Right lobe of liver (tissue), 6 donors: ENCODE measurements at regions not wholly inside any gene's neighbourhood (a gene's known extent, or its start where the extent isn't known, plus 50 kb on each side); places are given as distances from the start of the nearest gene placed in this dataset.

Source experiments
- ATAC-seq, 4 donors: fragments of 200-7000 bp; cut with Tn5 transposase; one replicate each; pipeline ENCODE4 v1.9.1; 2020; ENCODE audit warnings: mild to moderate bottlenecking in 4 of 4, moderate library complexity in 4 of 4
- DNase-seq, 3 donors: peaks; one replicate each; pipeline ENCODE4 v3.0.0-alpha.2; 2020
- H3K27ac ChIP-seq, 3 donors: fragments of 200-600 bp; one replicate each; pipeline ENCODE4 v1.8.0; 2022
- H3K27me3 ChIP-seq, 2 donors: fragments of 200-600 bp; one replicate each; pipeline ENCODE4 v1.8.0; 2022
- H3K36me3 ChIP-seq, 4 donors: fragments of 200-600 bp; sonication (generic) in 1 of 4; one replicate each; pipeline versions ENCODE4 v1.5.1 to v1.8.0; 2017 to 2022; ENCODE audit warnings: control low read depth in 1 of 4
- H3K4me1 ChIP-seq, 4 donors: fragments of 200-600 bp; sonication (generic) in 1 of 4; one replicate each; pipeline versions ENCODE4 v1.5.1 to v1.8.0; 2017 to 2022; ENCODE audit warnings: control low read depth in 1 of 4
- H3K4me3 ChIP-seq, 3 donors: fragments of 200-600 bp; one replicate each; pipeline ENCODE4 v1.8.0; 2022
- H3K9me3 ChIP-seq, 4 donors: fragments of 200-600 bp; sonication (generic) in 1 of 4; one replicate each; pipeline versions ENCODE4 v1.5.1 to v1.8.0; 2017 to 2022; ENCODE audit warnings: control low read depth in 1 of 4
- CTCF ChIP-seq, 4 donors: fragments of 200-600 bp in 3 of 4; fragments of 450-650 bp in 1 of 4; IDR thresholded peaks; one replicate each; pipeline versions ENCODE4 v1.5.1 to v1.8.0; 2016 to 2022; ENCODE audit warnings: antibody characterized with exemption in 4 of 4, mild to moderate bottlenecking in 2 of 4
- POLR2A ChIP-seq: fragments of 450-650 bp; IDR thresholded peaks from one replicate; pipeline ENCODE4 v1.6.1; 2017; ENCODE audit warnings: antibody characterized with exemption, mild to moderate bottlenecking
- WGBS: methylation state at CpG from one replicate; pipeline ENCODE4 v1.1.6; 2018; ENCODE audit warnings: low coverage, low lambda C conversion rate; ENCODE audit not compliant: insufficient coverage; ENCODE audit errors: missing lambda C conversion rate; 5-methylcytosine and 5-hydroxymethylcytosine counted together
- intact Hi-C, 2 donors: fragments of 100-400 bp; cut with DNase I; formaldehyde crosslinking; loops; one replicate each; pipeline versions ENCODE4 v1.11.2 to v1.14.1; 2022
- donor health status: DM: no; HTN: yes; CAD: no.
- donor health status: DM: no; HTN: no; CAD: no.
- donor health status: DM: no; HTN: no; CAD: no.
- donor health status: DM: no; HTN: yes; CAD: no.
- donor health status: DM: no; HTN: yes; CAD: no.

GRCh38 chr5:58090704-58091103 lies 369.2 kb downstream of the PLK2 start:
- no peaks in the 10 kb centered on the region for H3K27me3 ChIP-seq
- H3K27ac ChIP-seq = no peak overlapping the region
- H3K4me3 ChIP-seq = no peak overlapping the region
- WGBS = 78% methylated on average over 3 of the region's 4 CpGs
- intact Hi-C loops = no loop called here
- no peaks in the 10 kb centered on the region for H3K36me3 ChIP-seq
- no peak for DNase-seq
- H3K4me1 ChIP-seq = no peaks in the 10 kb centered on the region
- H3K9me3 ChIP-seq = no peaks in the 10 kb centered on the region
- TF ChIP-seq POLR2A (no peak), CTCF (IDR thresholded peaks at IDR 0.05) (no peak)
- ATAC-seq = no peak

GRCh38 chr5:58088941-58089340 lies 370.9 kb downstream of the PLK2 start:
- Histone ChIP-seq H3K4me3 (no peak overlapping the region), H3K27ac (no peak overlapping the region), H3K36me3 (no peaks in the 10 kb centered on the region), H3K27me3 (no peaks in the 10 kb centered on the region), H3K9me3 (no peaks in the 10 kb centered on the region), H3K4me1 (no peaks in the 10 kb centered on the region)
- DNase-seq = no peak
- intact Hi-C loops = no loop called here
- 58% methylated on average over 5 of the region's 5 CpGs for WGBS
- peak in 1 of 4 donors; percentile 10 for ATAC-seq
- TF ChIP-seq POLR2A = no peak
- TF ChIP-seq CTCF (IDR thresholded peaks at IDR 0.05) = no peak

- Histone ChIP-seq H3K9me3 (no peaks in the 10 kb centered on the region), H3K4me3 (no peak overlapping the region), H3K36me3 (no peaks in the 10 kb centered on the region), H3K27ac (no peak overlapping the region), H3K27me3 (no peaks in the 10 kb centered on the region), H3K4me1 (no peaks in the 10 kb centered on the region)
- ATAC-seq = no peak
- WGBS = 78% methylated on average over 2 of the region's 2 CpGs
- TF ChIP-seq POLR2A = no peak
- no peak for DNase-seq
- intact Hi-C loops = no loop called here
Measured at GRCh38 chr5:58087905-58088304, 372.0 kb downstream of the PLK2 start.

- Histone ChIP-seq H3K4me3 (no peak overlapping the region), H3K9me3 (no peaks in the 10 kb centered on the region), H3K27me3 (no peaks in the 10 kb centered on the region), H3K27ac (no peak overlapping the region), H3K36me3 (no peaks in the 10 kb centered on the region), H3K4me1 (no peaks in the 10 kb centered on the region)
- DNase-seq = no peak
- intact Hi-C loops = no loop called here
- 15% methylated on average over 1 of the region's 1 CpG for WGBS
- ATAC-seq = no peak
- TF ChIP-seq CTCF (IDR thresholded peaks at IDR 0.05) = no peak
- TF ChIP-seq POLR2A = no peak
Measured at GRCh38 chr5:58087123-58087522, 372.8 kb downstream of the PLK2 start.

GRCh38 chr5:58085800-58086199 lies 374.1 kb downstream of the PLK2 start:
- Histone ChIP-seq H3K27me3 (no peaks in the 10 kb centered on the region), H3K27ac (no peak overlapping the region), H3K4me1 (no peaks in the 10 kb centered on the region), H3K9me3 (no peaks in the 10 kb centered on the region), H3K36me3 (no peaks in the 10 kb centered on the region), H3K4me3 (no peak overlapping the region)
- 34% methylated on average over 3 of the region's 4 CpGs for WGBS
- TF ChIP-seq POLR2A (no peak), CTCF (IDR thresholded peaks at IDR 0.05) (no peak)
- DNase-seq = no peak
- peak in 1 of 4 donors; percentile 43 for ATAC-seq
- intact Hi-C loops = no loop called here
